Ishikawa (cell line): ENCODE measurements at regions not wholly inside any gene's neighbourhood (a gene's known extent, or its start where the extent isn't known, plus 50 kb on each side); places are given as distances from the start of the nearest gene placed in this dataset.

Experiments
- CREB1 ChIP-seq: IDR thresholded peaks from 2 replicates; pipeline ENCODE4 v1.6.1; 2012; ENCODE audit warnings: low read depth
- EGR1 ChIP-seq: IDR thresholded peaks from 2 replicates; pipeline ENCODE4 v1.6.1; 2012
- EP300 ChIP-seq: IDR thresholded peaks from 2 replicates; pipeline ENCODE4 v1.6.1; 2012; ENCODE audit warnings: borderline replicate concordance
- FOXM1 ChIP-seq: IDR thresholded peaks from 2 replicates; pipeline ENCODE4 v1.6.1; 2012; ENCODE audit warnings: low read depth, borderline replicate concordance
- MAX ChIP-seq: IDR thresholded peaks from 2 replicates; pipeline ENCODE4 v1.6.1; 2012
- RAD21 ChIP-seq: IDR thresholded peaks from 2 replicates; pipeline ENCODE4 v1.6.1; 2012; ENCODE audit warnings: low read depth
- REST ChIP-seq: IDR thresholded peaks from 2 replicates; pipeline ENCODE4 v1.6.1; 2012; ENCODE audit warnings: low read depth, mild to moderate bottlenecking
- TCF12 ChIP-seq: IDR thresholded peaks from 2 replicates; pipeline ENCODE4 v1.6.1; 2012; ENCODE audit warnings: low read depth
- USF1 ChIP-seq: IDR thresholded peaks from 2 replicates; pipeline ENCODE4 v1.6.1; 2012
- YY1 ChIP-seq: IDR thresholded peaks from 2 replicates; pipeline ENCODE4 v1.6.1; 2012; ENCODE audit warnings: low read depth

- TF ChIP-seq CREB1, result no peak
- no peak for TF ChIP-seq EGR1
- no peak for TF ChIP-seq YY1
- no peak for TF ChIP-seq RAD21
- TF ChIP-seq MAX, result no peak
- no peak for TF ChIP-seq EP300
- TF ChIP-seq REST, result no peak
- no peak for TF ChIP-seq TCF12
- no peak for TF ChIP-seq FOXM1
- no peak for TF ChIP-seq USF1
Observed at GRCh38 chr18:34357944-34358580, 133.3 kb upstream of the NOL4 start.
